Esophagus squamous epithelium (tissue), 4 donors: ENCODE measurements at regions not wholly inside any gene's neighbourhood (a gene's known extent, or its start where the extent isn't known, plus 50 kb on each side); places are given as distances from the start of the nearest gene placed in this dataset.

Source experiments
- CTCF ChIP-seq, 6 experiments: fragments of 450-650 bp in 4 of 6; fragments of 200-600 bp in 2 of 6; sonication (generic) in 2 of 6; IDR thresholded peaks; one replicate each; pipeline ENCODE4 v1.5.1; 2016 to 2019; ENCODE audit warnings: antibody characterized with exemption in 6 of 6, mild to moderate bottlenecking in 4 of 6, moderate library complexity in 4 of 6
- POLR2A ChIP-seq, 4 donors: fragments of 450-650 bp; IDR thresholded peaks; one replicate each; pipeline ENCODE4 v1.6.1; 2017; ENCODE audit warnings: antibody characterized with exemption in 4 of 4, mild to moderate bottlenecking in 4 of 4, moderate library complexity in 3 of 4

GRCh38 chr4:155593793-155594192 lies 72.9 kb upstream of the GUCY1A1 start:
- TF ChIP-seq POLR2A (IDR thresholded peaks at IDR 0.05), result no peak
- TF ChIP-seq CTCF (IDR thresholded peaks at IDR 0.05), result no peak
